Adrenal gland (tissue), 5 donors: ENCODE measurements at regions not wholly inside any gene's neighbourhood (a gene's known extent, or its start where the extent isn't known, plus 50 kb on each side); places are given as distances from the start of the nearest gene placed in this dataset.

ENCODE experiments used
- CTCF ChIP-seq, 6 experiments: fragments of 450-650 bp in 4 of 6; fragments of 200-600 bp in 2 of 6; sonication (generic) in 1 of 6; IDR thresholded peaks; 1 replicate in 5 of 6; 2 replicates in 1 of 6; pipeline versions ENCODE4 v1.5.1 to v1.8.0; 2016 to 2021; ENCODE audit warnings: antibody characterized with exemption in 6 of 6, mild to moderate bottlenecking in 2 of 6, moderate library complexity in 1 of 6
- POLR2A ChIP-seq, 2 donors: fragments of 450-650 bp; IDR thresholded peaks; one replicate each; pipeline ENCODE4 v1.6.1; 2017; ENCODE audit warnings: antibody characterized with exemption in 2 of 2, mild to moderate bottlenecking in 2 of 2, moderate library complexity in 1 of 2
- donor health status: DM: no; HTN: no; CAD: no.

- no peak for TF ChIP-seq CTCF (IDR thresholded peaks at IDR 0.05)
- TF ChIP-seq POLR2A (IDR thresholded peaks at IDR 0.05) = no peak
These were observed 502.8 kb upstream of the LRRTM4 start for GRCh38 chr2:78024996-78025395.
